Esophagus muscularis mucosa (tissue), 4 donors: ENCODE measurements at regions not wholly inside any gene's neighbourhood (a gene's known extent, or its start where the extent isn't known, plus 50 kb on each side); places are given as distances from the start of the nearest gene placed in this dataset.

ENCODE experiments used
- DNase-seq: peaks from one replicate; pipeline ENCODE4 v3.0.0-alpha.2; 2017; ENCODE audit errors: extremely low spot score
- H3K27ac ChIP-seq, 4 donors: fragments of 200-600 bp; sonication (generic); replicated peaks in 1 of 4; 1 replicate in 3 of 4; 2 replicates in 1 of 4; pipeline ENCODE4 v1.5.1; 2016 to 2019; ENCODE audit warnings: mild to moderate bottlenecking in 1 of 4
- H3K27me3 ChIP-seq, 4 donors: fragments of 200-600 bp; sonication (generic); one replicate each; pipeline versions ENCODE4 v1.5.1 to v1.6.0; 2016 to 2019
- H3K36me3 ChIP-seq, 4 donors: fragments of 200-600 bp; sonication (generic); one replicate each; pipeline ENCODE4 v1.5.1; 2016 to 2019
- H3K4me1 ChIP-seq, 4 donors: fragments of 200-600 bp; sonication (generic); one replicate each; pipeline ENCODE4 v1.5.1; 2016 to 2019
- H3K4me3 ChIP-seq, 4 donors: fragments of 200-600 bp; sonication (generic); 1 replicate in 2 of 4; 2 replicates in 2 of 4; pipeline ENCODE4 v1.5.1; 2016 to 2019; ENCODE audit warnings: mild to moderate bottlenecking in 4 of 4, moderate library complexity in 1 of 4
- H3K9me3 ChIP-seq, 4 donors: fragments of 200-600 bp; sonication (generic); 1 replicate in 3 of 4; 2 replicates in 1 of 4; pipeline ENCODE4 v1.5.1; 2016 to 2019
- CTCF ChIP-seq, 3 experiments: fragments of 200-600 bp in 2 of 3; fragments of 450-650 bp in 1 of 3; sonication (generic) in 2 of 3; IDR thresholded peaks; one replicate each; pipeline ENCODE4 v1.5.1; 2017 to 2019; ENCODE audit warnings: antibody characterized with exemption in 3 of 3, mild to moderate bottlenecking in 2 of 3, moderate library complexity in 1 of 3
- EP300 ChIP-seq: sonication (generic); formaldehyde crosslinking; IDR thresholded peaks from one replicate; pipeline ENCODE4 v1.6.1; 2017; ENCODE audit warnings: antibody characterized with exemption
- POLR2A ChIP-seq: fragments of 450-650 bp; IDR thresholded peaks from one replicate; pipeline ENCODE4 v1.6.1; 2017; ENCODE audit warnings: antibody characterized with exemption, moderate library complexity, mild to moderate bottlenecking, low read depth
- POLR2AphosphoS5 ChIP-seq, 2 donors: sonication (generic); formaldehyde crosslinking; IDR thresholded peaks; one replicate each; pipeline ENCODE4 v1.6.1; 2017; ENCODE audit warnings: antibody characterized with exemption in 2 of 2
- WGBS: methylation state at CpG from one replicate; pipeline ENCODE4 v1.1.5; 2018; 5-methylcytosine and 5-hydroxymethylcytosine counted together
- intact Hi-C: fragments of 100-400 bp; cut with DNase I; formaldehyde crosslinking; loops from one replicate; pipeline ENCODE4 v1.15.1; 2023

DNA sequence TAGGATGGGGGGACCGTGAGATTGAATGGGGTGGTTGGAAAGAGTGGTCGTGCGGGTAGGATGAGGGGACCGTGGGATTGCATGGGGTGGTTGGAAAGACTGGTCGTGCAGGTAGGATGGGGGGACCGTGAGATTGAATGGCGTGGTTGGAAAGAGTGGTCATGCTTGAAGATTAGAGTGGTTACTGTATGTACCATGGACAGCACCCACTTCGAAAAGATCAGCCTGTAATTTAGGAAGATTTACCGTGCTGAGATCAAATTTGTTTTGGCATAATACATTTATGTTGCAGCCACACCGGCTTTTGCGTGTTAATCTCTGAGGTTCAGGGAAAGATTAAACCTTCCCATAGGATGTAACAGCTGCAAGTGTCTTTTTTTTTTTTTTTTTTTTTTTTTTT is 495.2 kb upstream of the ADARB2 start:
- no peak overlapping the region for H3K4me3 ChIP-seq
- TF ChIP-seq POLR2A: no peak
- no peak for TF ChIP-seq EP300
- TF ChIP-seq CTCF (IDR thresholded peaks at IDR 0.05): no peak
- TF ChIP-seq POLR2AphosphoS5 (IDR thresholded peaks at IDR 0.05): no peak
- H3K27me3 ChIP-seq: no peaks in the 10 kb centered on the region
- 85% methylated on average over 11 of the region's 11 CpGs for WGBS
- H3K9me3 ChIP-seq: no peaks in the 10 kb centered on the region
- H3K27ac ChIP-seq: no peak overlapping the region
- intact Hi-C loops: no loop called here
- no peak for DNase-seq
- no peaks in the 10 kb centered on the region for H3K36me3 ChIP-seq
- H3K4me1 ChIP-seq: no peaks in the 10 kb centered on the region

- H3K27me3 ChIP-seq: peaks cover 0 to 4% (median 0%) of the 10 kb centered on the region in 4 donors
- no peak for TF ChIP-seq EP300
- TF ChIP-seq POLR2AphosphoS5 (IDR thresholded peaks at IDR 0.05): no peak
- no peak for TF ChIP-seq CTCF (IDR thresholded peaks at IDR 0.05)
- TF ChIP-seq POLR2A: no peak
- no peak for DNase-seq
- no peaks in the 10 kb centered on the region for H3K4me1 ChIP-seq
- no peaks in the 10 kb centered on the region for H3K36me3 ChIP-seq
- H3K4me3 ChIP-seq: no peak overlapping the region
- H3K27ac ChIP-seq: no peak overlapping the region
- no peaks in the 10 kb centered on the region for H3K9me3 ChIP-seq
- 79% methylated on average over 1 of the region's 1 CpG for WGBS
- intact Hi-C loops: no loop called here
Measured at GRCh38 chr10:2230478-2230877, 493.2 kb upstream of the ADARB2 start.

DNA sequence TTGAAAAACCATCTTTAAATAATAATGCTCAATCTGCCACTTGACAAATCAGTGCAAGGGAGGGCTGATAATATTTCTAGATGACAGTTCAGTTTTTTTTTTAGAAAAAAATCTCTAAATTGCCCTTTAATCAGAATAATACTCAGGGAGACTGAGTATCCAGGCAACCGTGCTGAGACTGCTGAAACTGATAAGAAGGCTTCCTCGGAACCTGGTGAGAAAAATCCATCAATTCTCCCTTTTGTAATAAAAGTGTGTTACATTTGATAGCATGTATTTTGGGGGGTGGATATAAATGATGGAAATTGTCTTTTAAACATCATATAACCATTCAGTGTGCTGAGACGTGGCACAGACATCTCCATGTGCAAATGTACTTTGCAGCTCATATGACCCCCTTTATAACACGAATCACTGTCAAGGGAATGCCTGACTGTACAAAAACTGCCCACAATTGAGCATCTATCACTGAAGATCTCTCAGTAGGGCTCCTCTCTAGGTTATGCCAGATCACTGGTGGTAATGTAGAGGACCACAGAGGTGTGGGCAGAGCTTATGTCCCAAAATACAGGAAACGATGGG is 491.1 kb upstream of the ADARB2 start:
- no peak for DNase-seq
- Histone ChIP-seq H3K36me3 (no peaks in the 10 kb centered on the region), H3K27me3 (peaks cover 0 to 8% (median 0%) of the 10 kb centered on the region in 4 donors), H3K27ac (no peak overlapping the region), H3K4me3 (no peak overlapping the region), H3K9me3 (no peaks in the 10 kb centered on the region), H3K4me1 (no peaks in the 10 kb centered on the region)
- TF ChIP-seq EP300: no peak
- TF ChIP-seq POLR2AphosphoS5 (IDR thresholded peaks at IDR 0.05): no peak
- TF ChIP-seq CTCF (IDR thresholded peaks at IDR 0.05): no peak
- no peak for TF ChIP-seq POLR2A
- intact Hi-C loops: no loop called here
- WGBS: 75% methylated on average over 5 of the region's 5 CpGs

- Histone ChIP-seq H3K27me3 (peaks cover 0 to 8% (median 0%) of the 10 kb centered on the region in 4 donors), H3K4me3 (no peak overlapping the region), H3K36me3 (no peaks in the 10 kb centered on the region), H3K27ac (no peak overlapping the region), H3K9me3 (no peaks in the 10 kb centered on the region), H3K4me1 (no peaks in the 10 kb centered on the region)
- TF ChIP-seq CTCF (IDR thresholded peaks at IDR 0.05) (no peak), EP300 (no peak), POLR2A (no peak), POLR2AphosphoS5 (IDR thresholded peaks at IDR 0.05) (no peak)
- WGBS: 76% methylated on average over 10 of the region's 10 CpGs
- DNase-seq: no peak
- intact Hi-C loops: no loop called here
Measured at GRCh38 chr10:2225609-2226008, 488.3 kb upstream of the ADARB2 start.
